Caco-2 (cell line): ENCODE measurements at regions not wholly inside any gene's neighbourhood (a gene's known extent, or its start where the extent isn't known, plus 50 kb on each side); places are given as distances from the start of the nearest gene placed in this dataset.

Experiments used
- BruUV-seq: library from RNA; stranded (reverse); fragments of 400-500 nt; replicated peaks from 2 replicates; lab custom pipeline; 2021; lab: Mats Ljungman, UMichigan
- CTCF ChIA-PET: fragments of 300-600 bp; sonication (Branson Sonifier 250); formaldehyde crosslinking; loops from one replicate; lab custom pipeline; 2022; ENCODE audit warnings: antibody characterized with exemption; lab: Charles Lee
- POLR2A ChIA-PET: fragments of 300-600 bp; sonication (Branson Sonifier 250); formaldehyde crosslinking; loops from one replicate; lab custom pipeline; 2022; ENCODE audit warnings: antibody characterized with exemption; lab: Charles Lee
- DNase-seq, 2 experiments: peaks; one replicate each; pipeline versions ENCODE4 v3.0.0 to v3.0.0-alpha.2; 2020 to 2022
- H3K27me3 ChIP-seq: replicated peaks from 2 replicates; pipeline ENCODE4 v1.6.0; 2011; ENCODE audit warnings: low read length; ENCODE audit not compliant: control insufficient read depth, insufficient read depth
- H3K36me3 ChIP-seq: 2 replicates; pipeline ENCODE4 v1.5.1; 2011; ENCODE audit warnings: low read length; ENCODE audit not compliant: control insufficient read depth, insufficient read depth
- H3K4me1 ChIP-seq: fragments of 250-450 bp; sonication (Bioruptor Pico); 2 replicates; pipeline ENCODE4 v1.5.1; 2020; ENCODE audit warnings: mild to moderate bottlenecking
- H3K4me3 ChIP-seq: 2 replicates; pipeline ENCODE4 v1.5.1; 2011; ENCODE audit warnings: low read depth, mild to moderate bottlenecking, control low read depth, low read length
- H3K9me3 ChIP-seq: fragments of 250-450 bp; sonication (Bioruptor Pico); 2 replicates; pipeline ENCODE4 v1.5.1; 2020; ENCODE audit warnings: mild to moderate bottlenecking, moderate library complexity
- H3K27ac Mint-ChIP-seq: one replicate; pipeline ENCODE4 v1.8.0; 2022; ENCODE audit warnings: mixed read lengths; ENCODE audit not compliant: unreplicated experiment
- H3K27me3 Mint-ChIP-seq: one replicate; pipeline ENCODE4 v1.8.0; 2022; ENCODE audit warnings: mixed read lengths; ENCODE audit not compliant: insufficient read depth, unreplicated experiment
- H3K36me3 Mint-ChIP-seq: one replicate; pipeline ENCODE4 v1.8.0; 2022; ENCODE audit warnings: mild to moderate bottlenecking, mixed read lengths; ENCODE audit not compliant: insufficient read depth, unreplicated experiment
- H3K4me1 Mint-ChIP-seq: one replicate; pipeline ENCODE4 v1.8.0; 2022; ENCODE audit warnings: low read depth, mixed read lengths; ENCODE audit not compliant: unreplicated experiment
- H3K4me3 Mint-ChIP-seq: one replicate; pipeline ENCODE4 v1.8.0; 2022; ENCODE audit warnings: mild to moderate bottlenecking, moderate library complexity, mixed read lengths; ENCODE audit not compliant: unreplicated experiment
- H3K9me3 Mint-ChIP-seq: one replicate; pipeline ENCODE4 v1.8.0; 2022; ENCODE audit warnings: mixed read lengths; ENCODE audit not compliant: unreplicated experiment
- CTCF ChIP-seq, 2 experiments: fragments of 200-600 bp in 1 of 2; IDR thresholded peaks; 1 replicate in 1 of 2; 2 replicates in 1 of 2; pipeline versions ENCODE4 v1.5.1 to v1.8.0; 2011 to 2022; ENCODE audit warnings: antibody characterized with exemption in 1 of 2, control low read depth in 1 of 2, inconsistent platforms in 1 of 2, low read depth in 1 of 2, low read length in 1 of 2, mild to moderate bottlenecking in 1 of 2, moderate library complexity in 1 of 2; ENCODE audit not compliant: insufficient read depth in 1 of 2, severe bottlenecking in 1 of 2, unreplicated experiment in 1 of 2
- intact Hi-C: fragments of 100-400 bp; cut with micrococcal nuclease; formaldehyde crosslinking; loops from one replicate; pipeline ENCODE4 v1.10.0; 2022; ENCODE audit not compliant: unreplicated experiment

- Mint-ChIP-seq H3K27ac (no peak overlapping the region), H3K4me1 (no peaks in the 10 kb centered on the region), H3K27me3 (peaks cover 7% of the 10 kb centered on the region), H3K4me3 (no peak overlapping the region), H3K36me3 (no peaks in the 10 kb centered on the region), H3K9me3 (no peaks in the 10 kb centered on the region)
- Histone ChIP-seq H3K27me3 (no peaks in the 10 kb centered on the region), H3K9me3 (no peaks in the 10 kb centered on the region), H3K4me3 (no peak overlapping the region), H3K4me1 (no peaks in the 10 kb centered on the region), H3K36me3 (no peaks in the 10 kb centered on the region)
- DNase-seq: no peak
- TF ChIP-seq CTCF (IDR thresholded peaks at IDR 0.05; ENCODE audit: insufficient read depth in 1 of 2, low read depth in 1 of 2, low read length in 1 of 2, severe bottlenecking in 1 of 2, unreplicated experiment in 1 of 2): no peak
- ChIA-PET CTCF (no interaction called here), POLR2A (no interaction called here)
- intact Hi-C loops: no loop called here
- no TSS peak for BruUV-seq
Observed at GRCh38 chr13:74708629-74709028, 574.4 kb upstream of the KLF12 start.

DNA sequence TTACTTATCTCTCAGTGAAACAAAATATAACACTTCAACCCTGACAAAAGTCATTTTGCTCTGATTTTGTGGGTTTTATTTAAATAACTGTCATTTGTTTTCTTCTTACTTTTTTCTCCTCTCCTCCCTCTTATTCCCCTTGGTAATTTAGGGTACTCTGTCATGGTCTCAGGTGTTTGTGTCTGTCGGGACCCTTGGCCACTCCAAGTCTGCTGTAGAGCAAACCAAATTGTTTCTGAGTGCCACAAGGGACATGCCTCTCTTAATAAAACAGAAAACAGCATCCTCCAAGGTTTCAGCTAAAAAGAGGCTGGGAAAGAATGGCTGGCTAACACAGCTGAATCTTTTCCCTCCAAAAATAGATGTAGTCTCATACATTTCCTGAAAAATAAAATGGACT is 573.1 kb upstream of the KLF12 start:
- H3K27ac Mint-ChIP-seq: no peak overlapping the region
- no peaks in the 10 kb centered on the region for H3K36me3 ChIP-seq
- ChIA-PET CTCF (no interaction called here), POLR2A (no interaction called here)
- H3K9me3 ChIP-seq: no peaks in the 10 kb centered on the region
- peaks cover 7% of the 10 kb centered on the region for H3K27me3 Mint-ChIP-seq
- H3K9me3 Mint-ChIP-seq: no peaks in the 10 kb centered on the region
- DNase-seq: no peak
- no peaks in the 10 kb centered on the region for H3K36me3 Mint-ChIP-seq
- BruUV-seq: no TSS peak
- H3K27me3 ChIP-seq: no peaks in the 10 kb centered on the region
- no peak overlapping the region for H3K4me3 ChIP-seq
- H3K4me1 Mint-ChIP-seq: no peaks in the 10 kb centered on the region
- no peak overlapping the region for H3K4me3 Mint-ChIP-seq
- TF ChIP-seq CTCF (IDR thresholded peaks at IDR 0.05; ENCODE audit: insufficient read depth in 1 of 2, low read depth in 1 of 2, low read length in 1 of 2, severe bottlenecking in 1 of 2, unreplicated experiment in 1 of 2): no peak
- intact Hi-C loops: no loop called here
- no peaks in the 10 kb centered on the region for H3K4me1 ChIP-seq

DNA sequence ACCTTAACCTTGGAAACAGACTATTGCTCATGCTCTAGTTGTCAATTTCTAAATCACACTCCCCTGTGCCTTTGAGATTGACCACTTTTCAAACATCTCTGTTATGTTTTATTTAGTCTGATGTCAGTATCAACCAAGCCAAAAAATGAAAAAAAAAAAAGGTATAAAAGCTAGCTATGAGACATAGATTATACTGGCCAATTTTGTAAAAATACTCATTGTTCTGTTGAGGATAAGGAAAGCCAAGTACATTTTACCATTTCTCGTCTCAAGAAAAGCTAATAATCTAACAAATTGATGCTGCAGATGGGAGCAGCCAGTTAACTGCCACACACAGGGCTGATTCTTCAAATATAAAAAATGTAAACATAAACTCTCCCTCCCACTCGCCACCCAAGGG is 572.6 kb upstream of the KLF12 start:
- H3K27ac Mint-ChIP-seq: no peak overlapping the region
- no peaks in the 10 kb centered on the region for H3K9me3 Mint-ChIP-seq
- no peaks in the 10 kb centered on the region for H3K4me1 ChIP-seq
- intact Hi-C loops: no loop called here
- no peaks in the 10 kb centered on the region for H3K9me3 ChIP-seq
- no TSS peak for BruUV-seq
- no peak overlapping the region for H3K4me3 ChIP-seq
- H3K36me3 Mint-ChIP-seq: no peaks in the 10 kb centered on the region
- H3K27me3 Mint-ChIP-seq: peaks cover 7% of the 10 kb centered on the region
- POLR2A ChIA-PET: no interaction called here
- H3K4me1 Mint-ChIP-seq: no peaks in the 10 kb centered on the region
- H3K36me3 ChIP-seq: no peaks in the 10 kb centered on the region
- TF ChIP-seq CTCF (IDR thresholded peaks at IDR 0.05; ENCODE audit: insufficient read depth in 1 of 2, low read depth in 1 of 2, low read length in 1 of 2, severe bottlenecking in 1 of 2, unreplicated experiment in 1 of 2): no peak
- no peaks in the 10 kb centered on the region for H3K27me3 ChIP-seq
- CTCF ChIA-PET: no interaction called here
- DNase-seq: no peak
- no peak overlapping the region for H3K4me3 Mint-ChIP-seq
